ENCODE measurements at regions not wholly inside any gene's neighbourhood (a gene's known extent, or its start where the extent isn't known, plus 50 kb on each side); places are given as distances from the start of the nearest gene placed in this dataset.

- TF ChIP-seq ZSCAN5A (tag by site-specific recombination; IDR thresholded peaks at IDR 0.05): no peak
- TF ChIP-seq GLIS2 (tag by site-specific recombination; IDR thresholded peaks at IDR 0.05): no peak
- TF ChIP-seq ZNF426 (tag by site-specific recombination; IDR thresholded peaks at IDR 0.05): no peak
- no peak for TF ChIP-seq ZNF623 (tag by site-specific recombination; IDR thresholded peaks at IDR 0.05)
- TF ChIP-seq ZNF184 (tag by site-specific recombination; IDR thresholded peaks at IDR 0.05): no peak
- no peak for TF ChIP-seq ZBTB44 (tag by site-specific recombination; IDR thresholded peaks at IDR 0.05)
- no peak for TF ChIP-seq PRDM4 (tag by site-specific recombination; IDR thresholded peaks at IDR 0.05)
- ChIA-PET POLR2A (no interaction called here), CTCF (no interaction called here)
These were observed 109.3 kb downstream of the MAGEC2 start for GRCh38 chrX:142095651-142096245.

GRCh38 chrX:142089193-142089592, 115.9 kb downstream of the MAGEC2 start:
- Histone ChIP-seq H3K27ac (ENCODE audit: extremely low read depth, low read depth, low read length) (no peak overlapping the region), H3K4me3 (ENCODE audit: low read depth, low read length) (no peak overlapping the region), H3K36me3 (ENCODE audit: control insufficient read depth in 2 of 2, insufficient read depth in 1 of 2, low read length in 2 of 2) (no peaks in the 10 kb centered on the region), H3K9me3 (ENCODE audit: control insufficient read depth, insufficient read depth, low read depth, low read length) (no peaks in the 10 kb centered on the region; the same call in none of the 2 replicates), H3K4me1 (ENCODE audit: control insufficient read depth, insufficient read depth, low read length) (no peaks in the 10 kb centered on the region)
- CTCF ChIA-PET: interaction anchor here (0.6 to 1.4 kb wide), 5 partner anchors 22 to 440 kb away, joined by 3 to 4 read pairs (median 3); no protein-coding TSS in a partner anchor
- TF ChIP-seq ZNF654 (tag by site-specific recombination; IDR thresholded peaks at IDR 0.05; ENCODE audit: low read depth) (0 out of 2 replicates have a peak, but pooled peaks have one; percentile 8), ZSCAN5A (tag by site-specific recombination; IDR thresholded peaks at IDR 0.05) (no peak)
- POLR2A ChIA-PET: no interaction called here

More at GRCh38 chrX:142095651-142096245, 109.3 kb downstream of the MAGEC2 start:
- no peaks in the 10 kb centered on the region for H3K4me1 ChIP-seq (ENCODE audit: control insufficient read depth, insufficient read depth, low read length)
- no peaks in the 10 kb centered on the region; the same call in 1 of the 2 replicates for H3K9me3 ChIP-seq (ENCODE audit: control insufficient read depth, insufficient read depth, low read depth, low read length)
- H3K36me3 ChIP-seq (ENCODE audit: control insufficient read depth in 2 of 2, insufficient read depth in 1 of 2, low read length in 2 of 2): no peaks in the 10 kb centered on the region
- no peak overlapping the region for H3K4me3 ChIP-seq (ENCODE audit: low read depth, low read length)
- H3K27ac ChIP-seq (ENCODE audit: extremely low read depth, low read depth, low read length): no peak overlapping the region

- Histone ChIP-seq H3K4me3 (ENCODE audit: low read depth, low read length) (no peak overlapping the region), H3K4me1 (ENCODE audit: control insufficient read depth, insufficient read depth, low read length) (no peaks in the 10 kb centered on the region), H3K27ac (ENCODE audit: extremely low read depth, low read depth, low read length) (no peak overlapping the region), H3K36me3 (ENCODE audit: control insufficient read depth in 2 of 2, insufficient read depth in 1 of 2, low read length in 2 of 2) (no peaks in the 10 kb centered on the region), H3K9me3 (ENCODE audit: control insufficient read depth, insufficient read depth, low read depth, low read length) (no peaks in the 10 kb centered on the region; the same call in none of the 2 replicates)
- ChIA-PET CTCF (interaction anchor here (0.6 kb wide), 2 partner anchors 119 to 840 kb away, joined by 3 read pairs; no protein-coding TSS in a partner anchor), POLR2A (no interaction called here)
- no peak for TF ChIP-seq HOXD13 (CRISPR knock-in tag; IDR thresholded peaks at IDR 0.05; ENCODE audit: borderline replicate concordance)
- TF ChIP-seq ZNF121 (tag by site-specific recombination; IDR thresholded peaks at IDR 0.05): no peak
- TF ChIP-seq INSM2 (tag by site-specific recombination; IDR thresholded peaks at IDR 0.05): no peak
- no peak for TF ChIP-seq ZNF626 (tag by site-specific recombination; IDR thresholded peaks at IDR 0.05)
- no peak for TF ChIP-seq ZNF623 (tag by site-specific recombination; IDR thresholded peaks at IDR 0.05)
- TF ChIP-seq ZSCAN16 (tag by site-specific recombination; IDR thresholded peaks at IDR 0.05): no peak
- no peak for TF ChIP-seq ZNF544 (tag by site-specific recombination; IDR thresholded peaks at IDR 0.05)
- TF ChIP-seq ZNF112 (tag by site-specific recombination; IDR thresholded peaks at IDR 0.05): no peak
- TF ChIP-seq ZNF23 (tag by site-specific recombination; IDR thresholded peaks at IDR 0.05; ENCODE audit: borderline replicate concordance): no peak
- no peak for TF ChIP-seq SP3 (tag by site-specific recombination; IDR thresholded peaks at IDR 0.05)
- TF ChIP-seq ZNF416 (tag by site-specific recombination; IDR thresholded peaks at IDR 0.05): no peak
These were observed 120.5 kb downstream of the MAGEC2 start for GRCh38 chrX:142084611-142085010.

Measured in HEK293 (cell line).